ENCODE measurements at regions not wholly inside any gene's neighbourhood (a gene's known extent, or its start where the extent isn't known, plus 50 kb on each side); places are given as distances from the start of the nearest gene placed in this dataset.

GRCh38 chr5:125295405-125295872 lies 549.0 kb upstream of the ZNF608 start:
- no peak for TF ChIP-seq RAD21 (conservative IDR thresholded peaks at IDR 0.05 in 1 of 2, IDR thresholded peaks at IDR 0.05 in 1 of 2)
- no peak for TF ChIP-seq CTCF (IDR thresholded peaks at IDR 0.05)
- no peak for TF ChIP-seq POLR2A (IDR thresholded peaks at IDR 0.05; ENCODE audit: low read length)
- no peak for TF ChIP-seq ZSCAN20 (CRISPR knock-in tag; IDR thresholded peaks at IDR 0.05)
- no peak for TF ChIP-seq REST (IDR thresholded peaks at IDR 0.05)
- no peak for TF ChIP-seq CHD4 (IDR thresholded peaks at IDR 0.05; ENCODE audit: borderline replicate concordance)
- no peak for TF ChIP-seq BHLHE40 (IDR thresholded peaks at IDR 0.05; ENCODE audit: low read depth, low read length)
- TF ChIP-seq PBX3 (IDR thresholded peaks at IDR 0.05) = no peak
- no peak for TF ChIP-seq KDM1A (IDR thresholded peaks at IDR 0.05; ENCODE audit: low read depth)
- no peak for TF ChIP-seq TP53 (CRISPR knock-in tag; IDR thresholded peaks at IDR 0.05)
- no peak for TF ChIP-seq MAX (IDR thresholded peaks at IDR 0.05)
- no peak for TF ChIP-seq HMGXB4 (CRISPR knock-in tag; IDR thresholded peaks at IDR 0.05; ENCODE audit: borderline replicate concordance)
- TF ChIP-seq NR3C1 (IDR thresholded peaks at IDR 0.05) = no peak
